Kidney (tissue), 13 donors: ENCODE measurements at regions not wholly inside any gene's neighbourhood (a gene's known extent, or its start where the extent isn't known, plus 50 kb on each side); places are given as distances from the start of the nearest gene placed in this dataset.

Experiments used
- DNase-seq, 5 donors: peaks; one replicate each; pipeline ENCODE4 v3.0.0-alpha.2; 2013 to 2020
- FAIRE-seq: peaks from 2 replicates; lab custom pipeline; 2012; peaks lifted over from hg19 to GRCh38; lab: Jason Lieb, UNC
- H3K27ac ChIP-seq, 2 donors: one replicate each; pipeline ENCODE4 v1.7.0; 2013; ENCODE audit warnings: low read depth in 2 of 2, low read length in 2 of 2, inconsistent platforms in 1 of 2
- H3K27me3 ChIP-seq: one replicate; pipeline ENCODE4 v1.7.1; 2013; ENCODE audit warnings: low read length, inconsistent platforms; ENCODE audit not compliant: control insufficient read depth, insufficient read depth
- H3K36me3 ChIP-seq, 3 donors: one replicate each; pipeline versions ENCODE4 v1.7.0 to v1.7.1; 2013; ENCODE audit warnings: low read length in 3 of 3, control low read depth in 1 of 3, inconsistent platforms in 1 of 3; ENCODE audit not compliant: insufficient read depth in 3 of 3, control insufficient read depth in 2 of 3
- H3K4me1 ChIP-seq, 3 donors: one replicate each; pipeline versions ENCODE4 v1.7.0 to v1.7.1; 2013; ENCODE audit warnings: low read length in 3 of 3, inconsistent platforms in 1 of 3, low read depth in 1 of 3; ENCODE audit not compliant: control insufficient read depth in 2 of 3, insufficient read depth in 2 of 3
- H3K4me3 ChIP-seq, 3 donors: one replicate each; pipeline versions ENCODE4 v1.7.0 to v1.8.1; 2013; ENCODE audit warnings: low read length in 3 of 3, control low read depth in 1 of 3, inconsistent platforms in 1 of 3
- H3K9ac ChIP-seq, 3 donors: one replicate each; pipeline versions ENCODE4 v1.7.0 to v1.7.1; 2013; ENCODE audit warnings: low read length in 3 of 3, control low read depth in 1 of 3, inconsistent platforms in 1 of 3
- H3K9me3 ChIP-seq, 3 donors: one replicate each; pipeline versions ENCODE4 v1.7.0 to v1.7.1; 2013; ENCODE audit warnings: low read length in 3 of 3, control low read depth in 1 of 3, inconsistent platforms in 1 of 3; ENCODE audit not compliant: control insufficient read depth in 2 of 3, insufficient read depth in 1 of 3
- CTCF ChIP-seq: IDR thresholded peaks from 3 replicates; pipeline ENCODE4 v1.5.1; 2012; ENCODE audit warnings: mild to moderate bottlenecking, moderate library complexity, borderline replicate concordance; ENCODE audit not compliant: insufficient read depth; ENCODE audit errors: extremely low read depth
- intact Hi-C: fragments of 100-400 bp; cut with DNase I; formaldehyde crosslinking; loops from one replicate; pipeline ENCODE4 v1.11.1; 2022
- donor health status: control.
- donor health status: control.
- donor health status: control.
- donor health status: control.
- donor health status: control.
- donor health status: DM: yes; HTN: yes; CAD: no.
- donor health status: Normal renal cell carcinoma (clear cell type).

DNA sequence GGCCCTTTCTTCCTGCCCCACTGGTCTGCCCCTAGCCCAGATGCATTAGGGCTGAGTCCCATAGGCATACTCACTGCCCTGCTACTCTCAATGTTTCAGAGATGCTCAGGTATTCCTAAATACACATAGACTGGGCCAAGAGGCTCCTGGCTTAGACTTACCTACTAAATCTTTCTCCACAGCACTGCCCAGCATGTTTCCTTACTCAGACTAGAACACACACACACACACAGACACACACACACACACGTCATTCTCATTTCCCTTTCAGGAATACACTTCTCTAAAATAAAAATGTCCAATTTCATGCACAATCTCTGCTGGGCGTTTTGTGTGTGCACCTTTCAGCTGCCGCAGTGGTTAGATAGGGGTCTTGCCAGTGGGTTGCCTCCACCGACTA is 175.7 kb downstream of the FAM43A start:
- H3K27ac ChIP-seq = no peak overlapping the region
- no peak for FAIRE-seq
- H3K27me3 ChIP-seq = no peaks in the 10 kb centered on the region
- no peak overlapping the region for H3K4me3 ChIP-seq
- H3K36me3 ChIP-seq = no peaks in the 10 kb centered on the region
- H3K9ac ChIP-seq = no peak overlapping the region
- no peaks in the 10 kb centered on the region for H3K9me3 ChIP-seq
- no peaks in the 10 kb centered on the region for H3K4me1 ChIP-seq
- no peak for DNase-seq
- intact Hi-C loops = no loop called here
- TF ChIP-seq CTCF = no peak

GRCh38 chr3:194865061-194865460 is 179.4 kb downstream of the FAM43A start:
- H3K4me3 ChIP-seq = no peak overlapping the region
- H3K27me3 ChIP-seq = no peaks in the 10 kb centered on the region
- H3K27ac ChIP-seq = no peak overlapping the region
- H3K9me3 ChIP-seq = no peaks in the 10 kb centered on the region
- no peak for DNase-seq
- no peak overlapping the region for H3K9ac ChIP-seq
- H3K4me1 ChIP-seq = no peaks in the 10 kb centered on the region
- FAIRE-seq = no peak
- intact Hi-C loops = no loop called here
- H3K36me3 ChIP-seq = no peaks in the 10 kb centered on the region
- no peak for TF ChIP-seq CTCF

- Histone ChIP-seq H3K4me3 (no peak overlapping the region), H3K36me3 (no peaks in the 10 kb centered on the region), H3K27me3 (no peaks in the 10 kb centered on the region), H3K4me1 (no peaks in the 10 kb centered on the region), H3K27ac (no peak overlapping the region), H3K9me3 (no peaks in the 10 kb centered on the region), H3K9ac (no peak overlapping the region)
- DNase-seq (no peak), FAIRE-seq (no peak)
- no peak for TF ChIP-seq CTCF
- intact Hi-C loops = no loop called here
Observed at GRCh38 chr3:194865615-194866014, 179.9 kb downstream of the FAM43A start.

GRCh38 chr3:194866236-194866635 is 180.6 kb downstream of the FAM43A start:
- Histone ChIP-seq H3K36me3 (no peaks in the 10 kb centered on the region), H3K4me1 (no peaks in the 10 kb centered on the region), H3K9ac (no peak overlapping the region), H3K27me3 (no peaks in the 10 kb centered on the region), H3K4me3 (no peak overlapping the region), H3K27ac (no peak overlapping the region), H3K9me3 (no peaks in the 10 kb centered on the region)
- TF ChIP-seq CTCF = no peak
- intact Hi-C loops = no loop called here
- DNase-seq (no peak), FAIRE-seq (no peak)
